NCI-H1092 treated with DMSO at 0.1 percent for 48 hours (cell line): ENCODE measurements at regions not wholly inside any gene's neighbourhood (a gene's known extent, or its start where the extent isn't known, plus 50 kb on each side); places are given as distances from the start of the nearest gene placed in this dataset.

Experiments used
- DNase-seq: peaks from one replicate; lab custom pipeline; 2025; lab: John Stamatoyannopoulos, UW

- no peak for DNase-seq
Measured at GRCh38 chr15:61798631-61799030, 261.6 kb downstream of the VPS13C start.

GRCh38 chr15:61796056-61796455, 264.2 kb downstream of the VPS13C start:
- no peak for DNase-seq

GRCh38 chr15:61794881-61795280, 265.4 kb downstream of the VPS13C start:
- no peak for DNase-seq

- DNase-seq = no peak
Measured at GRCh38 chr15:61794276-61794675, 266.0 kb downstream of the VPS13C start.

- no peak for DNase-seq
Measured at GRCh38 chr15:61784734-61785133, 275.5 kb downstream of the VPS13C start.

GRCh38 chr15:61780278-61780980, 279.8 kb downstream of the VPS13C start:
- DNase-seq = no peak

GRCh38 chr15:61777689-61778088, 282.6 kb downstream of the VPS13C start:
- peak; percentile 2 for DNase-seq

GRCh38 chr15:61769557-61769956, 290.7 kb downstream of the VPS13C start:
- DNase-seq = no peak

GRCh38 chr15:61768131-61768530, 292.1 kb downstream of the VPS13C start:
- no peak for DNase-seq

GRCh38 chr15:61764981-61765380, 295.3 kb downstream of the VPS13C start:
- no peak for DNase-seq

- DNase-seq = no peak
Measured at GRCh38 chr15:61764141-61764540, 296.1 kb downstream of the VPS13C start.

- DNase-seq = no peak
Measured at GRCh38 chr15:61762676-61763075, 297.6 kb downstream of the VPS13C start.

GRCh38 chr15:61759639-61760038, 300.6 kb downstream of the VPS13C start:
- DNase-seq = no peak

- DNase-seq = no peak
Measured at GRCh38 chr15:61756071-61756820, 304.0 kb downstream of the VPS13C start.

GRCh38 chr15:61755467-61755866, 304.8 kb downstream of the VPS13C start:
- no peak for DNase-seq

- no peak for DNase-seq
Measured at GRCh38 chr15:61753018-61753710, 307.1 kb downstream of the VPS13C start.

GRCh38 chr15:61752001-61752400, 308.2 kb downstream of the VPS13C start:
- no peak for DNase-seq

- DNase-seq = no peak
Measured at GRCh38 chr15:61750271-61751084, 309.8 kb downstream of the VPS13C start.

GRCh38 chr15:61749169-61749568, 311.1 kb downstream of the VPS13C start:
- no peak for DNase-seq

- no peak for DNase-seq
Measured at GRCh38 chr15:61748529-61748928, 311.7 kb downstream of the VPS13C start.

- no peak for DNase-seq
Measured at GRCh38 chr15:61746589-61746988, 313.7 kb downstream of the VPS13C start.

- no peak for DNase-seq
Measured at GRCh38 chr15:61743345-61743909, 316.8 kb downstream of the VPS13C start.
